GM12878 (cell line): ENCODE measurements at regions not wholly inside any gene's neighbourhood (a gene's known extent, or its start where the extent isn't known, plus 50 kb on each side); places are given as distances from the start of the nearest gene placed in this dataset.

ENCODE experiments used
- ATAC-seq: fragments of 200-7000 bp; cut with Tn5 transposase; 3 replicates; pipeline ENCODE4 v1.9.1; 2020; ENCODE audit warnings: mild to moderate bottlenecking, moderate library complexity
- BruUV-seq: library from RNA; stranded (reverse); fragments of 400-500 nt; replicated peaks from 2 replicates; lab custom pipeline; 2021; lab: Mats Ljungman, UMichigan
- CTCF ChIA-PET: fragments of 300-600 bp; sonication (Branson Sonifier 250); formaldehyde crosslinking; extraction: SDS; loops from one replicate; lab custom pipeline; 2021; ENCODE audit warnings: inconsistent platforms; lab: Yijun Ruan, JAX
- POLR2A ChIA-PET: fragments of 350-600 bp; formaldehyde crosslinking; extraction: SDS; loops from one replicate; lab custom pipeline; 2021; ENCODE audit warnings: inconsistent platforms; lab: Charles Lee
- RAD21 ChIA-PET: fragments of 300-600 bp; sonication (Branson Sonifier 250); formaldehyde crosslinking; loops from one replicate; lab custom pipeline; 2023; ENCODE audit warnings: antibody characterized with exemption; ENCODE audit not compliant: unreplicated experiment; lab: Charles Lee
- SMC1A ChIA-PET: fragments of 300-600 bp; sonication (Branson Sonifier 250); formaldehyde crosslinking; loops from one replicate; lab custom pipeline; 2023; ENCODE audit not compliant: unreplicated experiment, uncharacterized antibody; lab: Charles Lee
- DNase-seq: peaks from one replicate; pipeline ENCODE4 v3.0.0-alpha.2; 2011; ENCODE audit warnings: low read depth, low spot score
- FAIRE-seq: peaks from 3 replicates; lab custom pipeline; 2011; peaks lifted over from hg19 to GRCh38; lab: Jason Lieb, UNC
- H2AFZ ChIP-seq: 2 replicates; pipeline ENCODE4 v1.6.0; 2011; ENCODE audit warnings: low read depth, low read length, control low read depth; ENCODE audit not compliant: control insufficient read depth
- H3K27ac ChIP-seq: 2 replicates; pipeline ENCODE4 v1.5.1; 2011; ENCODE audit warnings: control low read depth; ENCODE audit not compliant: control insufficient read depth, insufficient read depth
- H3K27me3 ChIP-seq, 2 experiments: replicated peaks in 1 of 2; 2 replicates each; pipeline versions ENCODE4 v1.6.0 to v1.6.1; 2011; ENCODE audit warnings: low read length in 1 of 2; ENCODE audit not compliant: control insufficient read depth in 2 of 2, insufficient read depth in 2 of 2
- H3K36me3 ChIP-seq, 2 experiments: 2 replicates each; pipeline ENCODE4 v1.5.1; 2011; ENCODE audit warnings: low read length in 1 of 2; ENCODE audit not compliant: control insufficient read depth in 2 of 2, insufficient read depth in 2 of 2
- H3K4me1 ChIP-seq: 2 replicates; pipeline ENCODE4 v1.6.1; 2011; ENCODE audit warnings: mild to moderate bottlenecking, low read length, moderate library complexity, mixed read lengths; ENCODE audit not compliant: control insufficient read depth, insufficient read depth
- H3K4me2 ChIP-seq: 2 replicates; pipeline ENCODE4 v1.6.0; 2011; ENCODE audit warnings: control low read depth; ENCODE audit not compliant: control insufficient read depth, insufficient read depth
- H3K4me3 ChIP-seq: fragments of 200-600 bp; sonication (generic); 2 replicates; pipeline ENCODE4 v1.5.1; 2016
- H3K79me2 ChIP-seq: 2 replicates; pipeline ENCODE4 v1.6.0; 2011; ENCODE audit warnings: low read length; ENCODE audit not compliant: control insufficient read depth, insufficient read depth
- H3K9ac ChIP-seq: 2 replicates; pipeline ENCODE4 v1.8.0; 2011; ENCODE audit warnings: low read length, control low read depth, mixed read lengths; ENCODE audit not compliant: control insufficient read depth, insufficient read depth
- H3K9me3 ChIP-seq: replicated peaks from 3 replicates; pipeline ENCODE4 v1.5.1; 2011; ENCODE audit warnings: mild to moderate bottlenecking, low read length; ENCODE audit not compliant: control insufficient read depth, insufficient read depth
- H4K20me1 ChIP-seq: 2 replicates; pipeline ENCODE4 v1.6.0; 2011; ENCODE audit not compliant: control insufficient read depth, insufficient read depth
- IRF4 ChIP-seq: IDR thresholded peaks from 2 replicates; pipeline ENCODE4 v1.6.1; 2011; ENCODE audit warnings: low read depth, low read length
- JUNB ChIP-seq: IDR thresholded peaks from 2 replicates; pipeline ENCODE4 v1.6.1; 2016; ENCODE audit warnings: antibody characterized with exemption, mild to moderate bottlenecking
- RUNX3 ChIP-seq: IDR thresholded peaks from 2 replicates; pipeline ENCODE4 v1.6.1; 2012; ENCODE audit warnings: low read length, inconsistent platforms
- SP1 ChIP-seq: IDR thresholded peaks from one replicate; pipeline ENCODE4 v1.6.1; 2011; ENCODE audit warnings: low read depth, low read length
- STAT1 ChIP-seq: fragments of 450-650 bp; conservative IDR thresholded peaks from 2 replicates; pipeline ENCODE4 v1.6.1; 2014; ENCODE audit warnings: antibody characterized with exemption, mild to moderate bottlenecking
- ZNF24 ChIP-seq: fragments of 450-650 bp; IDR thresholded peaks from 2 replicates; pipeline ENCODE4 v1.6.1; 2017; ENCODE audit warnings: antibody characterized with exemption, mild to moderate bottlenecking
- WGBS: methylation state at CpG from one replicate; pipeline ENCODE4 v1.1.6; 2016; ENCODE audit warnings: low lambda C conversion rate; ENCODE audit not compliant: insufficient replicate concordance, insufficient coverage; ENCODE audit errors: missing lambda C conversion rate; 5-methylcytosine and 5-hydroxymethylcytosine counted together
- in situ Hi-C: fragments of 300-500 bp; cut with MboI; formaldehyde crosslinking; loops from 9 replicates; pipeline ENCODE4 v1.14.3; 2018; ENCODE audit warnings: mixed read lengths
- intact Hi-C: fragments of 100-400 bp; cut with micrococcal nuclease; formaldehyde crosslinking; loops from one replicate; pipeline ENCODE4 v1.14.2; 2022; ENCODE audit not compliant: unreplicated experiment
- TF ChIP-seq, protein P1 (sequence below): IDR thresholded peaks from 2 replicates; pipeline ENCODE4 v1.6.1; 2012; ENCODE audit warnings: low read depth, low read length, improper control_type of control experiment

DNA sequence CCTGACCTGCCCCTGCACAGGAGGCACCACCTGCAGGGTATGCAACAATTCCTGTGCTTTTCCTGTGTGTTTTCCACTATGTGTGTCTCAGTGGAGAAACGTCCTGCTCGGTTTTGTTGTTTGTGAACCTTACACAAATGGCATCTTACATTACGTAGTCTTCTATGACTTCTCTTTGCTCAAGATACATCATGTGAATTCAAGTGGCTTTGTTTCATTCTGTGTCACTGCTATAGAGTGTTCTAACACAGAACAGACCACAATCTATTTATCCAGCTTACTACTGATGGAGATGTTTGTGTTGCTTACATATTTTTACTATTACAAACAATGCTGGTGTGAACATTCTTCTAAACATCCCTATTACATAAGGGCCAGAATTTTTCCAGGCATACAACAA lies 97.7 kb downstream of the ANKRD10 start:
- H3K36me3 ChIP-seq: no peaks in the 10 kb centered on the region
- ChIA-PET RAD21 (interaction anchor here (1.0 to 3.8 kb wide), 10 partner anchors 40 to 595 kb away, joined by 3 to 22 read pairs (median 5); no protein-coding TSS in a partner anchor), SMC1A (interaction anchor here (0.9 to 4.4 kb wide), 14 partner anchors 10 to 362 kb away, joined by 3 to 50 read pairs (median 7); no protein-coding TSS in a partner anchor), POLR2A (interaction anchor here (1.1 to 1.2 kb wide), 2 partner anchors 102 to 172 kb away, joined by 4 read pairs; no protein-coding TSS in a partner anchor), CTCF (interaction anchor here (1.0 to 6.7 kb wide), 12 partner anchors 30 to 362 kb away, joined by 3 to 82 read pairs (median 11); no protein-coding TSS in a partner anchor)
- H3K79me2 ChIP-seq: no peaks in the 10 kb centered on the region
- H3K9me3 ChIP-seq: no peaks in the 10 kb centered on the region
- H3K27ac ChIP-seq: no peak overlapping the region
- no peaks in the 10 kb centered on the region for H4K20me1 ChIP-seq
- ATAC-seq (no peak), DNase-seq (no peak), FAIRE-seq (peak; percentile 38)
- intact Hi-C loops: loop anchor here (5.0 kb wide), 1 partner anchor 595 kb away; no protein-coding TSS in a partner anchor
- no peak overlapping the region for H2AFZ ChIP-seq
- H3K27me3 ChIP-seq: no peaks in the 10 kb centered on the region
- no TSS peak for BruUV-seq
- H3K4me3 ChIP-seq: no peak overlapping the region
- in situ Hi-C loops: loop anchor here (5.0 to 10.0 kb wide), 3 partner anchors 220 to 592 kb away; no protein-coding TSS in a partner anchor
- 23% methylated on average over 3 of the region's 3 CpGs for WGBS
- H3K9ac ChIP-seq: no peak overlapping the region
- TF ChIP-seq SP1 (no peak), JUNB (peak; percentile 32; the same call in 1 of the 2 replicates), RUNX3 (peak; percentile 9; the same call in 1 of the 2 replicates)
- H3K4me2 ChIP-seq: no peak overlapping the region
- 0 out of 2 replicates have a peak, but pooled peaks cover 5% of the 10 kb centered on the region for H3K4me1 ChIP-seq

DNA sequence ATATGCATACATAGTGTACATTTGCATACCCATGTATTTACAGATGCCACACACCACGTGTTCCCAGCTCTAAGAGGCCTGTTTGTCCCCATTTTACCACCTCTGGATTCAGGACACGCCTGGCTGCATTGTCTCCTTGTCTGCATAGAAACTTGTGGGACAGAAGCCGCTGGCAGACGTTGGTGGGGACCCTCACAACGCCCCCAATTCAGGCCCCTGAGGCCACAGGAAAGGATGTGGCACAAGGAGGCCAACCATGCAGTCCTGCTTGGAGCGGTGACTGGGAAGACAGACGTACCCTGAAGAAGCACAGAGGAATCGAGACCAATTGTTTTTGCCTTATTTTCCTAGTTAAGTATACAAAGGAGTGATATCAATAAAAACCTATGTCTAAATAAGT lies 96.1 kb downstream of the ANKRD10 start:
- ChIA-PET SMC1A (interaction anchor here (0.8 to 4.4 kb wide), 14 partner anchors 77 to 446 kb away, joined by 3 to 50 read pairs (median 5); no protein-coding TSS in a partner anchor), RAD21 (interaction anchor here (0.8 to 3.8 kb wide), 12 partner anchors 91 to 365 kb away, joined by 3 to 22 read pairs (median 4); no protein-coding TSS in a partner anchor), POLR2A (interaction anchor here (0.8 to 1.3 kb wide), 2 partner anchors 91 to 107 kb away, joined by 3 to 6 read pairs; no protein-coding TSS in a partner anchor), CTCF (interaction anchor here (0.6 to 6.7 kb wide), 22 partner anchors 12 to 645 kb away, joined by 3 to 82 read pairs (median 4); no protein-coding TSS in a partner anchor)
- H3K27me3 ChIP-seq: no peaks in the 10 kb centered on the region
- no peak overlapping the region for H3K9ac ChIP-seq
- H2AFZ ChIP-seq: no peak overlapping the region
- ATAC-seq: no peak
- DNase-seq: no peak
- no peaks in the 10 kb centered on the region for H3K9me3 ChIP-seq
- no peak overlapping the region for H3K4me2 ChIP-seq
- no peak overlapping the region for H3K27ac ChIP-seq
- in situ Hi-C loops: loop anchor here (5.0 to 10.0 kb wide), 3 partner anchors 221 to 594 kb away; no protein-coding TSS in a partner anchor
- no peaks in the 10 kb centered on the region for H3K36me3 ChIP-seq
- H3K79me2 ChIP-seq: no peaks in the 10 kb centered on the region
- WGBS: 47% methylated on average over 8 of the region's 8 CpGs
- no TSS peak for BruUV-seq
- no peak overlapping the region for H3K4me3 ChIP-seq
- 0 out of 2 replicates have a peak, but pooled peaks cover 5% of the 10 kb centered on the region for H3K4me1 ChIP-seq
- no peak for TF ChIP-seq STAT1
- TF ChIP-seq ZNF24: no peak
- TF ChIP-seq, protein P1, sequence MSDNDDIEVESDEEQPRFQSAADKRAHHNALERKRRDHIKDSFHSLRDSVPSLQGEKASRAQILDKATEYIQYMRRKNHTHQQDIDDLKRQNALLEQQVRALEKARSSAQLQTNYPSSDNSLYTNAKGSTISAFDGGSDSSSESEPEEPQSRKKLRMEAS: no peak
- TF ChIP-seq IRF4: no peak
- no peaks in the 10 kb centered on the region for H4K20me1 ChIP-seq
- no peak for FAIRE-seq
- intact Hi-C loops: loop anchor here (1.0 to 5.0 kb wide), 5 partner anchors 104 to 596 kb away; no protein-coding TSS in a partner anchor
